Activated T-helper 2 cell treated with anti-CD3 and anti-CD28 coated beads, Interferon-gamma antibody, Interleukin-2, Interleukin-4, amounts not matched to agents 10 μg/mL and 5 μg/mL and 100 μg/mL, durations not matched to agents 14 hours and 24 hours and 36 hours (primary cell): ENCODE measurements at regions not wholly inside any gene's neighbourhood (a gene's known extent, or its start where the extent isn't known, plus 50 kb on each side); places are given as distances from the start of the nearest gene placed in this dataset.
A peak's percentile ranks its signal among the peaks of the same experiment; 100 is the strongest.

Experiments
- DNase-seq: peaks from one replicate; pipeline ENCODE4 v3.0.0; 2021; ENCODE audit warnings: low spot score
- H3K27ac Mint-ChIP-seq: one replicate; pipeline ENCODE4 v1.8.0; 2021; ENCODE audit warnings: mixed read lengths
- H3K27me3 Mint-ChIP-seq: one replicate; pipeline ENCODE4 v1.8.0; 2021; ENCODE audit warnings: low read depth, mixed read lengths
- H3K36me3 Mint-ChIP-seq: one replicate; pipeline ENCODE4 v1.8.0; 2021; ENCODE audit warnings: low read depth, mixed read lengths
- H3K4me1 Mint-ChIP-seq: one replicate; pipeline ENCODE4 v1.8.0; 2021; ENCODE audit warnings: low read depth, mixed read lengths
- H3K4me3 Mint-ChIP-seq: one replicate; pipeline ENCODE4 v1.8.0; 2021; ENCODE audit warnings: low read depth, mild to moderate bottlenecking, moderate library complexity, mixed read lengths
- H3K9me3 Mint-ChIP-seq: one replicate; pipeline ENCODE4 v1.8.0; 2021; ENCODE audit warnings: mixed read lengths
- intact Hi-C: fragments of 100-400 bp; cut with micrococcal nuclease; formaldehyde crosslinking; loops from one replicate; pipeline ENCODE4 v1.15.1; 2023

GRCh38 chr1:184903111-184903692 is 71.1 kb downstream of the NIBAN1 start:
- no peak overlapping the region for H3K27ac Mint-ChIP-seq
- no peak for DNase-seq
- H3K9me3 Mint-ChIP-seq = peaks cover 4% of the 10 kb centered on the region
- H3K4me3 Mint-ChIP-seq = no peak overlapping the region
- peaks cover 2% of the 10 kb centered on the region for H3K27me3 Mint-ChIP-seq
- H3K36me3 Mint-ChIP-seq = peaks cover 9% of the 10 kb centered on the region
- H3K4me1 Mint-ChIP-seq = peaks cover 9% of the 10 kb centered on the region
- intact Hi-C loops = no loop called here

DNA sequence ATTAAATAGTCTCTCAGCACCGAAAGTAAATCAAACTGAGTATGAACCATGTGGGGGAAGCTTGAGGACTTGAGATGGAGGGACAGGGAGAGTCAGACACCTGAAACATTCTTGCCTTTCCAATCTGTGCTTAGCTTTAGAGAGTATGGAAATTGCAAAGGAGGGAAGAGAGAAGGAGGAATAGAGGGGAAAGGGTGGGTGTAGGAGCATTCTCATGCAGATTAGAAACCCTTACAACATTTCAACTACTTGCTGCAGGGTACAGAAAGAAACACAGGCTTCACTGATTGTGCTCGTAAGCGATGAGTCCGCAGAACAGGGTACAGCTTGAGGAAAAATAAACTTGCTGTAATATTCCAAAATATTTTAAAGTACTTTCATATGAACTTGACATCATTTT is 73.8 kb downstream of the NIBAN1 start:
- intact Hi-C loops = no loop called here
- Mint-ChIP-seq H3K9me3 (peaks cover 4% of the 10 kb centered on the region), H3K4me1 (peaks cover 14% of the 10 kb centered on the region), H3K36me3 (peaks cover 32% of the 10 kb centered on the region), H3K27ac (no peak overlapping the region), H3K27me3 (peaks cover 2% of the 10 kb centered on the region), H3K4me3 (no peak overlapping the region)
- no peak for DNase-seq

- Mint-ChIP-seq H3K4me3 (no peak overlapping the region), H3K27me3 (no peaks in the 10 kb centered on the region), H3K27ac (no peak overlapping the region), H3K4me1 (peaks cover 26% of the 10 kb centered on the region), H3K36me3 (peaks cover 48% of the 10 kb centered on the region), H3K9me3 (no peaks in the 10 kb centered on the region)
- DNase-seq = no peak
- intact Hi-C loops = loop anchor here (10.0 kb wide), 1 partner anchor 149 kb away; the partner anchor contains the start of gene RNF2
Measured at GRCh38 chr1:184896000-184896399, 78.3 kb downstream of the NIBAN1 start.

DNA sequence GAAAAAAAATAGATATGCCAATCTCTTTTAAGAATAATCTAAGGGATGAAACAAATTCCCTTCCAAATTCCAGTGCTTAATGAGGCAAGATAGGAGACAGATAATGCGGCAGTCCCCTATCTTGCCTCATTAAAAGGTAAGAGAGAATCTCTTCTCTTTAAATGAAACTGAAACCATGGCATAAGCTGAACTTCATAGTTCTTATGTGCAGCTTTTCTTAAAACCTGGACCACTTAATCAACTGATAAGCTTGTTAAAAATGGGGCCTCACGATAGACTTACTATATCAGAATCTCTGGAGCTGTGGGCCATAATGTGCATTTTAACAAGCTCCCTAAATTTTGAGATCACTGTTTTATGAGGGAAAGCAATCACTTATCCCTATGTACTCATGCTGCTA is 79.2 kb downstream of the NIBAN1 start:
- intact Hi-C loops = loop anchor here (10.0 kb wide), 1 partner anchor 150 kb away; the partner anchor contains the start of gene RNF2

DNA sequence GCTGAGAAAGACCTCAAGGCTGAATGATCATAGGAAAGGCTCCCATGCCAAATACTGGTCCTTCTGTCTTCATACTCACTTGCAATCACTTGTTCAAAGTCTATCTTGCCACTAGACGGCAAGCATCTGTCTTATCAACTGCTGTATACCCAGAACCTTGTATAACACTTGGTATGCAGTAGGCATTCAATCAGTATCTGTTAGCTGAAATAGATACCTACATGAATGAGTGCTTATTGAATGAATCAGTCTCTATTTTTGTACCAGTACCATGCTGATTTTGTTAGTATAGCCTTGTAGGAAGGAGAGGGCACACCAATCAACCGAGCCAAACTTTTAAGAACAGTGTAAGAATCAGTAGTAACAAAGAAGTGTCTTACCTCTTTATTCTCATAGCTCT is 80.6 kb downstream of the NIBAN1 start:
- H3K27me3 Mint-ChIP-seq = no peaks in the 10 kb centered on the region
- H3K4me3 Mint-ChIP-seq = no peak overlapping the region
- intact Hi-C loops = loop anchor here (5.0 to 10.0 kb wide), 4 partner anchors 39 to 744 kb away; partner anchors contain the start of genes RNF2, SWT1 and TRMT1L
- peaks cover 51% of the 10 kb centered on the region for H3K36me3 Mint-ChIP-seq
- H3K27ac Mint-ChIP-seq = no peak overlapping the region
- peaks cover 41% of the 10 kb centered on the region for H3K4me1 Mint-ChIP-seq
- DNase-seq = no peak
- H3K9me3 Mint-ChIP-seq = no peaks in the 10 kb centered on the region

More for the DNA sequence above, 79.2 kb downstream of the NIBAN1 start:
- no peak for DNase-seq
- no peak overlapping the region for H3K4me3 Mint-ChIP-seq
- peaks cover 48% of the 10 kb centered on the region for H3K36me3 Mint-ChIP-seq
- H3K27me3 Mint-ChIP-seq = no peaks in the 10 kb centered on the region
- no peak overlapping the region for H3K27ac Mint-ChIP-seq
- peaks cover 34% of the 10 kb centered on the region for H3K4me1 Mint-ChIP-seq
- no peaks in the 10 kb centered on the region for H3K9me3 Mint-ChIP-seq

- Mint-ChIP-seq H3K4me3 (no peak overlapping the region), H3K4me1 (peaks cover 41% of the 10 kb centered on the region), H3K36me3 (peaks cover 41% of the 10 kb centered on the region), H3K27ac (peak overlapping the region; percentile 85), H3K27me3 (no peaks in the 10 kb centered on the region), H3K9me3 (no peaks in the 10 kb centered on the region)
- intact Hi-C loops = loop anchor here (1.0 to 10.0 kb wide), 5 partner anchors 40 to 745 kb away; partner anchors contain the start of genes RNF2, SWT1 and TRMT1L
- DNase-seq = no peak
Measured at GRCh38 chr1:184892116-184892515, 82.2 kb downstream of the NIBAN1 start.

DNA sequence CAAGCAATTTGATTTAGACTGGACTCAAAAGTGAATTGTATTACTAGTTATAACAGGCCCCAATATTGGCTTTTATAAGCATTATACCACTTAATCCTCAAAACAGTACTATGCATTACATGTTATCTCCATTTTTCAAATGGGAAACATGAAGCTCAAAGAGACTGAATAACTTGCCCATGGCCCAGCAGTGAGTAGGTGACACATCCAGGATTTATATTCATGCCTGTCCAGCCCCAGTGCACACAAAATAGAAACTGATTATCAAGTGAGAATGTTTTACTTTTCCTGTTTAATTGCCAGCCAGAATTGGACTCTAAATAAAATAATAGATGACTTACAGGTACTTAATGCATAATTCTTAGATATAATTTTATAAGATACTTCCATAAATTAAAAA is 82.9 kb downstream of the NIBAN1 start:
- Mint-ChIP-seq H3K36me3 (peaks cover 36% of the 10 kb centered on the region), H3K27me3 (no peaks in the 10 kb centered on the region), H3K27ac (peak overlapping the region; percentile 94), H3K4me1 (peaks cover 41% of the 10 kb centered on the region), H3K4me3 (no peak overlapping the region), H3K9me3 (no peaks in the 10 kb centered on the region)
- no peak for DNase-seq
- intact Hi-C loops = loop anchor here (5.0 to 10.0 kb wide), 4 partner anchors 41 to 746 kb away; partner anchors contain the start of genes RNF2, SWT1 and TRMT1L

DNA sequence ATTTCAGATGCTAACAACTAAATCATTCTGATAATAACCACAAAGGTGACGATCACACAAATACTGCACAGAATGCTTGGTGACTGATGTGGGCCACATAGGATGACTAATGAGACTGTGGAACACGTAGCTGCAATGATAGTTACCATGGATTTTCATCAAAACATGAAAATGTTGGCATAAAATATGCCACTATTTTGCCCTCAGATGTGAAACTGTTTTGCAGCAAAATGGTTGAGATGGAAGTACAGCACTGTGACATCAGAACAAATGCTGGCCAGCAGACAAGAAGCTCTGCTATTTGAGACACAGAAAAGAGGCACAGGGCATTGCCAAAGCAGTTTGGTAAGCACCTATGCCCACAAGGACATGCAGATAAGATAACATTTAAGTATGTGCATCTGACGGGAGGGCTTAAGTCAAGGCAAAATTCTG is 83.8 kb downstream of the NIBAN1 start:
- Mint-ChIP-seq H3K27me3 (no peaks in the 10 kb centered on the region), H3K4me1 (peaks cover 36% of the 10 kb centered on the region), H3K4me3 (no peak overlapping the region), H3K27ac (peak overlapping the region; percentile 94), H3K9me3 (no peaks in the 10 kb centered on the region), H3K36me3 (peaks cover 38% of the 10 kb centered on the region)
- intact Hi-C loops = loop anchor here (1.0 to 10.0 kb wide), 9 partner anchors 8 to 747 kb away; partner anchors contain the start of genes RNF2, SWT1 and TRMT1L
- DNase-seq = peak; percentile 18

- Mint-ChIP-seq H3K4me1 (peaks cover 35% of the 10 kb centered on the region), H3K4me3 (no peak overlapping the region), H3K36me3 (peaks cover 41% of the 10 kb centered on the region), H3K27ac (peak overlapping the region; percentile 62), H3K9me3 (no peaks in the 10 kb centered on the region), H3K27me3 (no peaks in the 10 kb centered on the region)
- DNase-seq = no peak
- intact Hi-C loops = loop anchor here (1.0 to 10.0 kb wide), 9 partner anchors 8 to 747 kb away; partner anchors contain the start of genes RNF2, SWT1 and TRMT1L
Measured at GRCh38 chr1:184889902-184890301, 84.4 kb downstream of the NIBAN1 start.

- DNase-seq = no peak
- intact Hi-C loops = no loop called here
- Mint-ChIP-seq H3K27ac (no peak overlapping the region), H3K4me1 (peaks cover 35% of the 10 kb centered on the region), H3K27me3 (no peaks in the 10 kb centered on the region), H3K36me3 (peaks cover 39% of the 10 kb centered on the region), H3K9me3 (no peaks in the 10 kb centered on the region), H3K4me3 (no peak overlapping the region)
Measured at GRCh38 chr1:184889166-184889565, 85.1 kb downstream of the NIBAN1 start.

GRCh38 chr1:184888505-184888904 is 85.8 kb downstream of the NIBAN1 start:
- Mint-ChIP-seq H3K4me3 (no peak overlapping the region), H3K4me1 (peaks cover 38% of the 10 kb centered on the region)
- DNase-seq = no peak

DNA sequence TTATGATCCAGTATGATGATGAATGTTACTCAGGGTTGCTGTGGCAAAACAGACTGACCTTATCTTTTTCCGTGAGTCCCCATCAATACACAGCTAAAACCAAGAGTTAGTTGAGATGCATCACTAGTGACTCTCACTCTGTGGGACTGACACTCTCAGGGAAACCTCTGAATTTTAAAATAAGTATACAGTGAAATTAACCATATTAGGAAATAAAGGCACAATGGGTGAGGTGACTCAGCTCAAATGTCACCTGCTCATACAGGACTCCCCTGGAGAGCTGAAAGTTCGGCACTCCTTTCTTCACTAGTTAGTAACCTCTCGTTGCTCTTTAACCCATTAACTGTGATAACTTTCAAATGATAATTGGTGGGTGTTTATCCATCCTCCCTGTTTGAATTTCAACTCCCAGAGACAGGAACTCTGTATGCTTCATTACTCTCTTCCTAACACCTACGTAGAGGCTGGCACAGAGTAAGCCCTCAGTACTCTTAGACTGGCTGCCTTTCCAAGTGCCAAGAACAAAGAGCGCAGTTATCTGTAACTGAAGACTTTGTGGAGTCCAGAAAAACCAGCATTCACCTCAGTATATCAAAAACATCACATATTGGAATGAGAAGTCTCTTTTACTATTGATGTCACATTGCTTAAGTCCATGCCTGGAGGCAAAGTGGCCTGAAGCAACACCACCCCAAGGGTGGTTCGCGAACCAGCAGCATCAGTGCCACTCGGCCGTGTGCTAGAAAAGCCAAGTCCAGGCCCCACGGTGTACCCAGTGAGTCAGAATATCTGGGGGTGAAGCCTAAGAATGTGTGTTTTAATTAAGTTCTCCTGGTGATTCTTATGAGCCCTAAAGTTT is 91.1 kb downstream of the NIBAN1 start:
- peak overlapping the region; percentile 90 for H3K27ac Mint-ChIP-seq
- H3K36me3 Mint-ChIP-seq = peaks cover 42% of the 10 kb centered on the region
- peaks cover 5% of the 10 kb centered on the region for H3K27me3 Mint-ChIP-seq
- intact Hi-C loops = loop anchor here (1.0 to 5.0 kb wide), 9 partner anchors 7 to 722 kb away; partner anchors contain the start of genes EDEM3 and IVNS1ABP
- DNase-seq = no peak
- H3K4me1 Mint-ChIP-seq = peaks cover 31% of the 10 kb centered on the region
- H3K4me3 Mint-ChIP-seq = no peak overlapping the region
- no peaks in the 10 kb centered on the region for H3K9me3 Mint-ChIP-seq

More at GRCh38 chr1:184888505-184888904, 85.8 kb downstream of the NIBAN1 start:
- Mint-ChIP-seq H3K27me3 (no peaks in the 10 kb centered on the region), H3K9me3 (no peaks in the 10 kb centered on the region), H3K36me3 (peaks cover 38% of the 10 kb centered on the region), H3K27ac (no peak overlapping the region)
- intact Hi-C loops = no loop called here
